AG09319 (cell line): ENCODE measurements at regions not wholly inside any gene's neighbourhood (a gene's known extent, or its start where the extent isn't known, plus 50 kb on each side); places are given as distances from the start of the nearest gene placed in this dataset.

ENCODE experiments used
- DNase-seq: peaks from one replicate; pipeline ENCODE4 v3.0.0-alpha.2; 2010; ENCODE audit warnings: low read depth; ENCODE audit errors: extremely low read depth
- CTCF ChIP-seq: IDR thresholded peaks from 2 replicates; pipeline ENCODE4 v1.5.1; 2011; ENCODE audit warnings: low read depth, mild to moderate bottlenecking, inconsistent platforms, low read length, moderate library complexity

- TF ChIP-seq CTCF = no peak
- DNase-seq = no peak
Observed at GRCh38 chr20:56865055-56865454, 235.9 kb downstream of the TFAP2C start.

- no peak for TF ChIP-seq CTCF
- DNase-seq = no peak
Observed at GRCh38 chr20:56867128-56867527, 238.0 kb downstream of the TFAP2C start.

- TF ChIP-seq CTCF = no peak
- no peak for DNase-seq
Observed at GRCh38 chr20:56868746-56869145, 239.6 kb downstream of the TFAP2C start.

GRCh38 chr20:56870271-56870670 is 241.2 kb downstream of the TFAP2C start:
- no peak for TF ChIP-seq CTCF
- no peak for DNase-seq

GRCh38 chr20:56871691-56872090 is 242.6 kb downstream of the TFAP2C start:
- no peak for TF ChIP-seq CTCF

GRCh38 chr20:56872620-56873458 is 243.7 kb downstream of the TFAP2C start:
- no peak for DNase-seq

More at GRCh38 chr20:56871691-56872090, 242.6 kb downstream of the TFAP2C start:
- no peak for DNase-seq

More at GRCh38 chr20:56872620-56873458, 243.7 kb downstream of the TFAP2C start:
- TF ChIP-seq CTCF = no peak; the same call in 1 of the 2 replicates
